NCI-H146 treated with DMSO at 0.1 percent for 48 hours (cell line): ENCODE measurements at regions not wholly inside any gene's neighbourhood (a gene's known extent, or its start where the extent isn't known, plus 50 kb on each side); places are given as distances from the start of the nearest gene placed in this dataset.
A peak's percentile ranks its signal among the peaks of the same experiment; 100 is the strongest.
"Not testable (repeated sequence)": the region's sequence is repeated elsewhere in the genome, so short reads cannot be mapped to it uniquely, and the experiment has no call there.

ENCODE experiments used
- DNase-seq: peaks from one replicate; lab custom pipeline; 2025; ENCODE audit not compliant: unreplicated experiment; lab: John Stamatoyannopoulos, UW

- no peak for DNase-seq
These were observed 1156.0 kb downstream of the PCDH9 start for GRCh38 chr13:66074018-66074615.

- not testable (repeated sequence) for DNase-seq
These were observed 1158.0 kb downstream of the PCDH9 start for GRCh38 chr13:66072097-66072496.

DNA sequence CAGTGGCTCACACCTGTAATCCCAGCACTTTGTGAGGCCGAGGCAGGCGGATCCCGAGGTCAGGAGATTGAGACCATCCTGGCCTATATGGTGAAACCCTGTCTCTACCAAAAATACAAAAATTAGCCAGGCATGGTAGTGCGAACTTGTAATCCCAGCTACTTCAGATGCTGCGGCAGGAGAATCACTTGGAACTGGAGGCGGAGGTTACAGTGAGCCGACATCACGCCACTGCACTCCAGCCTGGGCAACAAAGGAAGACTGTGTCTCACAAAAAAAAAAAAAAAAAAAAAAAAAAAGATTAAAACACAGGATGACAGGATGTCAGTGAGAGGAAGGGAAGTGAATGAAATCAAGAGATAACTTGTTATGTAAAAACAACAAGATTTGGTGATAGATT, 1158.5 kb downstream of the PCDH9 start:
- no peak for DNase-seq

- DNase-seq: no peak
These were observed 1159.1 kb downstream of the PCDH9 start for GRCh38 chr13:66071029-66071428.

DNA sequence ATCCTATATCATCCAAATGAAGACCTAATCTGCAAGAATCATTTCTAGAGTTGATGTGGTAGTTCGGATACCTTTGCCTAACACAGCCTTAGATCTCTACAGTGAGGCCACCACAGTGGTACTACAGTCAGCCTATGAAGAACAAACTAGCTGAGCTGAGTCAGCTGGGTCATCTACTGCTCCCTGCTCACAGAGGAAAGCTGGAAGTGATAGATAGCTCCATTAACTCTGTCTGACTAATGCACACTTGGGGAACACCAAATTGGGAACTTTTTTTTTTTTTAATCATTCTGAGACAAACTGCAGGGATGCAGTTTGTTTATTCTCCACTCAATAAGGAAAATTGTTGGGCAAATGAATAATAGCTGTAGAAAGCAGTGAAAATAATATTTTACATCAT, 1160.6 kb downstream of the PCDH9 start:
- DNase-seq: no peak

- DNase-seq: no peak
These were observed 1161.5 kb downstream of the PCDH9 start for GRCh38 chr13:66068683-66069082.

GRCh38 chr13:66048888-66049287, 1181.2 kb downstream of the PCDH9 start:
- no peak for DNase-seq

DNA sequence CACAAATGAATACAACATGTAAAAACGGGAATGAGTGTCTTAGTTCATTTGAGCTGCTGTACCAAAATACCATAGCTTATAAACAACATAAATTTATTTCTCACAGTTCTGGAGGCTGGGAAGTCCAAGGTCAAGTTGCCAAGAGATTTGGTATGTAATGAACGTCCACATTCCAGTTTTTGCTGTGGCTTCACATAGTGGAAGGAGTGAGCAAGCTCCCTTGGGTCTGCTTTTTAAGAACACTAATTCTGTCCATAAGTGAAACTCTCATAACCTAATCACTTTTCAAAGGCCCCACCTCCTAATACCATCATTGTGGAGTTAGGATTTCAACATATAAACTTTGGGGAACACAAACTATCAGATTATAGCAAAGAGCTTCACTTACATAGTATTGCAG, 1189.6 kb downstream of the PCDH9 start:
- no peak for DNase-seq

DNA sequence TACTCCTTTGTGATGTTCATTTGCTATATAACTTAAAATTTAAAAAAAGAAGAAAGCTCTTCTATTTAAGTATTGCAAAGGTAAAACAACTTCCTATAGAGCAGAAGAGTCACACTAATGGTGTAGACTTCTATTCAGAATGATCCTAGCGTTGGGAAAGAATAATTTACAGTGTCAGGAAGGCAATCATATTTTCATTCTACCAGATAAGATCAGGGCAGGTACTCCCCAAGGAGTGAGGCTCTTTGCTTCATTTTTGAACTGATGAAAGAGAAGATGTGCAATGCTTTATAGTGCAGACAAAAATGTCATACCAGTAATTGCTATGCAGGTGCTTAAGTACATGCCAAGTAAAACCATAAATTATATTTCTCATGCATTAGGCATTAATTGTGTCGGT, 1193.0 kb downstream of the PCDH9 start:
- DNase-seq: no peak

DNA sequence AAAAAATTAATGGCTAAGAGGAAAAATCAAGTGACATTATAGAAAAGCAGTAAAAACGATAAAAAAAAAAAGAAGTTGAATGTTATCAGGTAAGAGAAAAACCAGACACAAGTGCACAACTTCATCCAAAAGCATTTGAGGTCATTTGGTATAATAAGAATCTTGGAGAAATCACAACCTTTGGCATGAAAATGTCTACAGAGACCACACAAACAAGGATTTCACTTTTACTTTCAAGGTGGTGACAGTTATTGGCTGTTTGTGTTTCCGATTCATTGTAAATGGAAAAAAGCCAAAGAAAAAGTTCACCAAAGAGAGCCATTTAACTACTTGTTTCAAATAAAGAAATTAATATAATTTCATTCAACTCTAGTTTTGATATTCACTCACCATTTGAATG, 1193.5 kb downstream of the PCDH9 start:
- peak; percentile 35 for DNase-seq

DNA sequence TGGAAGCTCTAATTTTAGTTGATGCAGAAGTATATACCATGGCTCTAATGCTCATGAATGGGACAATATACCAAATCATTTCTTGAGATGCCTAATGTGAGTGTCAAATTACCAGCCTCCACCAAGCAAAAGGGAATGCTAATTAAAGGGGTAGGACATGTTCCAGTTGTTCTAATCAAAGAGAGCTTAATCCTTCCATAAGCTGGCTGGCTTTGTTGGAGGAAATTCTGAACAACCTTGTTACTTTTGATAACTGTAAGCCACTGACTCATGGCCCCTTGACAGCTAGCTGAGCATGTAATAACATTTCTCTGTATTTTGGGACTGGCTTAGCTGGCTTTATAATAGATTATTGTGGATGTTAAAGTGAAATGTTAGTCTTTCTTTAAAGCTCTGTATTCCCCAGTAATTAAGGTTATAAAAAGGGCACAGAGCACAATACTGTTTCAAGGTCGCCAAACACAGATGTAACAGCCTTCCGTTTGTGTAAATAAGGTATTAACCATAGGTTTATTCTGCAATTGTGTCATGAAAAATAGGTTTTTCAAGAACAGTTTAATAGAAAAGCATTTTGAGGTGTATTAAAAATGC, 1194.0 kb downstream of the PCDH9 start:
- DNase-seq: peak; percentile 57

GRCh38 chr13:66033924-66034323, 1196.2 kb downstream of the PCDH9 start:
- DNase-seq: no peak

DNA sequence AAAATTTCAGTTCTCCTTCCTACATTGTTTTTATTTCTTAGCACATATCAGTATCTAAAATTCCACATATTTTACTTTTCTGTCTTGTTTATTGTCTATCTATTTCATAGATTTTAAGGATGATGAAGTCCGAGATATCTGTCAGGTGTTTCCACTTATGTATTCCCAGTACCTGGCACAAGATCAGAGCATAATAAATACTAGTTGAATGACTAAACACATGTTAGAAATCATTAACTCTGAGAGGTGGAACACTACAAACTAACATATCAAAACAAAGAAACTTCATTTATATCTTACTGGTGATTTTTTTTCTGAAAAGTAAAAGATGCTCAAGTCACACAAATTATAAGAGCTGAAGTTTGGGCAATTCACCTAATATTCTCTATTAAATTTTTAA, 1208.3 kb downstream of the PCDH9 start:
- no peak for DNase-seq

DNA sequence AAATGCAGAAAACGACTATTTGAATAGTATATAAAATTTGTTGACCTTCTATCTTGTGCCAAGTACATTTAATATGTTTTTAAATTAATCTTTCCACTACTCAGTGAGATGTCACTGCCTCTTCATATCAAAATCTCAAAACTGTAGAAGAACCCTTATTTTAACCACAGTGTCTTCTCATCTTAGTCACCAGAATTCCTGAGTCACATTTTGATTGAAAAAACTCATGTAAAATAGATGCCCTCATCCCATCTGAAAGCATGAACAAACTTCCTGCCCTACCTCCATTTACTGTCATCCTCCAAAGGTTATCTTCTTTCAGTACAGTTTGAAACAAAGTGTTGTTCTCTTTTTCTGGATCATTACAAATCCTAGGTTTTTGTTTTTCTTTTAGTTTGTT, 1215.4 kb downstream of the PCDH9 start:
- DNase-seq: no peak

DNA sequence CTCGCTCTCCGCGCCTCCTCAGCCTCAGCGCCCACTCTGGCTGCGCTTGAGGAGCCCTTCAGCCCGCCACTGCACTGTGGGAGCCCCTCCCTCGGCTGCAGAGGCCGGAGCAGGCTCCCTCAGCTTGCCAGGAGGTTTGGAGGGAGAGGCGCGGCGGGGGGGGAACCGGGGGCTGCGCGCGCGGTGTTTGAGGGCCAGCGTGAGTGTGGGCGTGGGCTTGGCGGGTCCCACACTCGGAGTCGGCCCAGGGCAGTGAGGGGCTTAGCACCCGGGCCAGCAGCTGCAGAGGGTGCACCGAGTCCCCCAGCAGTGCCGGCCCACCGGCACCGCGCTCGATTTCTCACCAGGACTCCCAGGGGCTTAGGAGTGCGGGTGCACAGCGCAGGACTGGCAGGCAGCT, 1220.9 kb downstream of the PCDH9 start:
- no peak for DNase-seq

DNA sequence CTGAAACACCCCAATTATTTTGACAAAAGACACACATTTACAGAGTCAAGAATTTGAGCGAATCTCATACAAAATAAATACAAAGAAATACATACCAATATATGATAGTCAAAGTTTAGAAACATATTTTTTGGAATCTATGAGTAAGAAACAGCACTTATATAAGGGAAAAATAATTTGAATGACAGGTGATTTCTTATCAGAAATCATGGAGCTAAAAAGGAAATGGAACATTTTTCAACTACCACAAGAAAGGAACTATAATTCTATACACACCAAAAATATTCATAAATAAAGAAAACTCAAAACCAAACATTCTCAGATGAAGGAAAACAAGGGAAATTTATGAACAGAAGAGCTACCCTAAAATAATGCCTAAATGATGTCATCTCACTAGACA, 1226.6 kb downstream of the PCDH9 start:
- DNase-seq: no peak

DNA sequence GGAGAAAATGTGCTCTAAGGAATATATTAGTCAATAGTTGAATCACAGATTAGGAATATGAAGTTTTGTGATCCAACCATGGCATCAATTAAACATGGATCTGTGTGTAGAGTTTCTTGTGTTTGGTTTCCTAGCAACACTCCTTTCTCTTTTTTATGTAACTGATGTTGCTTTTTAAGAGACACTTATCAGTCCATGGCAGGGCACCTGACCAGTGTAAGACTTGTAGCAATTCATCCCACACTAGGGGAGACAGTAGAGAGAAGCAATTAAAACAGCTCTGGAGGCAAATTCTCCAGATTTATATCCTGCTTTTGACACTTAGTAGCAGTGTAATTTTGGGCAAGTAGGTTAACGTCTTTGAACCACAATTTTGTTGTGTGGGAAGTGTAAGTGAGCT, 1229.0 kb downstream of the PCDH9 start:
- no peak for DNase-seq

DNA sequence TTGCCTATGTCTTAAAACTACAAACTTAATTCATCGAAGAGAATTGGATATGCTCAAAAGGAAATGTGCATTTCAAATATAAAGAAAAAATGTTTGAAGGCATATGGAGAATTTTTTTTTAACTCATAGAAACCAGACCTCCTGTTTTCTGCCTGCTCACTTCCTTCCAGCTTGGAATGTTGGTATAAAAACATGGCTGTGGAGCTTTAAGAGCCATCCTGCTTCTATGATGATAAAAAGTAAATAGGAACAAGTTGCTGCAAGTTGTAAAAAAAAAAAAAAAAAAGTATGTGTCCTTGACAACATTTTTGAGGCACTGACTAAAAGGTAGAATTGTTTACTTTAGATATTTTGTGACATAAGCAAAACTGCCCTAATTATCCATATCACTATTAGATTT, 1230.7 kb downstream of the PCDH9 start:
- no peak for DNase-seq

DNA sequence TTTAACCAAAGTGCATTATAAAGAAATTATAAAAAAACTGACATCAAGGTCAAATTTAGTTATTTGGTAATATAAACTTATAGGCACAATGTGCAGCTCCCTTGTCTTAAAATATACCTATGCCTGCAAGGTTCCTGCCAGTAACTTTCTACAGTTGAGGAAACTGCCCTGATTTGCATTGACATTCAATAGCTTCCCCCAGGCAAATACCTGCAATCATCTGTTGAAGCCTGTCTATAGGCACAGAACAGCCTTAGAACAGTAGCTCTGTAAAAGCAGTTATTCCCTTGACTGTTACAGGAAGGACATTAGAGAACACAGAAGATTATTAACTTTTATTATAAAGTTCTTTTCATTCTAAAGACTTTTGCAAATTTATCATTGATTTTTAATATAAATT, 1239.5 kb downstream of the PCDH9 start:
- DNase-seq: no peak

DNA sequence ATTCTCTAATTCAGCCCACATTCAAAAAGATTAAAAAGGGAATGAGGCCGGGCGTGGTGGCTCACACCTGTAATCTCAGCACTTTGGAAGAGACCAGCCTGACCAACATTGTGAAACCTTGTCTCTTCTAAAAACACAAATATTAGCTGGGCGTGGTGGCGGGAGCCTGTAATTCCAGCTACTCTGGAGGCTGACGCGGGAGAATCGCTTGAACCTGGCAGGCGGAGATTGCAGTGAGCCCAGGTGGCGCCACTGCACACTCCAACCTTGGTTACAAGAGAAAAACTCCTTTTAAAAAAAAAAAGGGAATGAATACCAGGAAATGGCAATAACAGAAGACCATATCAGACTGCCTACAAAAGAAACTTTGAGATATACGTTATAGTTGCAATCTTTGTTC, 1244.5 kb downstream of the PCDH9 start:
- DNase-seq: no peak

DNA sequence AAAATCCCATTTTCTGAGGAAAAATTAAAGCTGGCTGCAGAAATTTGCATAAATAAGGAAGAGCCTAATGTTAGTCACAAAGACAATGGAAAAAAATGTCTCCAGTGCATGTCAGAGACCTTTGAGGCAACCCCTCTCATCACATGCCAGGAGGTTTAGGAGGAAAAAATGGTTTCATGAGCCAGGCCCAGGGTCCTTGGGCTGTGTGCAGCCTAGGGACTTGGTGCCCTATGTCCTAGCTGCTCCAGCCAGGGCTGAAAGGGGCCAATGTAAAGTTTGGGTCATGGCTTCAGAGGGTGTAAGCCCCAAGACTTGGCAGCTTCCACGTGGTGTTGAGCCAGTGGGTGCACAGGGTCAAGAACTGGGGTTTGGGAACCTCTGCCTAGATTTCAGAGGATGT, 1252.6 kb downstream of the PCDH9 start:
- DNase-seq: no peak

GRCh38 chr13:65971541-65971940, 1258.6 kb downstream of the PCDH9 start:
- DNase-seq: no peak

DNA sequence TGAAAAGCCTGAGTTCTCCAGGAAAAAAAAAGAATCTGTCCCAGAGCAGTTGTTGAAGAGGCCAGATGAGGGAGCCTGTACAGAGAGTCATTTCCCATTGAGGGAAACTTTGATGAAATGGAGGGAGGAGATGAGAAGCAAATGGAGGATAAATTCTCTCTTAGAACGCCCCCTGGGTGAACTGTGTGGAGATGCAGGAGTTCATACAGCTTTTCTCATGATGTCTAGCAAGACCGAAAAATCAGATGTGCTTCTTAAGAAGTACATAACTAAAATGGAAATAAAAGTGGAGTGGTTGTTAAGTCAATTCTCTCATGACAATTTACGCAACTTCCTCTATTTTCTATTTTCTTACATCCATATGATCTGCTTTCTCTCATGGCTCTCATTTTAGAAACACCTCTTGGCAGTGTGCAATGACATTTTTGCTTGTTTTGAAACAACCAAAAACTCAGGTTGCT, 1263.1 kb downstream of the PCDH9 start:
- no peak for DNase-seq
